HEK293T (cell line): ENCODE measurements at regions not wholly inside any gene's neighbourhood (a gene's known extent, or its start where the extent isn't known, plus 50 kb on each side); places are given as distances from the start of the nearest gene placed in this dataset.

Experiments used
- CTCF ChIA-PET: fragments of 350-600 bp; formaldehyde crosslinking; extraction: SDS; loops from one replicate; lab custom pipeline; 2021; ENCODE audit warnings: antibody characterized with exemption, inconsistent platforms; lab: Yijun Ruan, JAX
- POLR2A ChIA-PET: fragments of 350-600 bp; formaldehyde crosslinking; extraction: SDS; loops from one replicate; lab custom pipeline; 2020; ENCODE audit warnings: antibody characterized with exemption, inconsistent platforms; lab: Yijun Ruan, JAX
- DNase-seq: peaks from one replicate; pipeline ENCODE4 v3.0.0; 2012; ENCODE audit warnings: mixed read lengths; ENCODE audit errors: extremely low spot score
- ARNT ChIP-seq: fragments of 450-650 bp; IDR thresholded peaks from 2 replicates; pipeline ENCODE4 v1.6.1; 2017; ENCODE audit warnings: mild to moderate bottlenecking
- BHLHE40 ChIP-seq: fragments of 450-650 bp; IDR thresholded peaks from 2 replicates; pipeline ENCODE4 v1.6.1; 2016; ENCODE audit warnings: mild to moderate bottlenecking, moderate library complexity, borderline replicate concordance
- CTBP1 ChIP-seq: fragments of 450-650 bp; IDR thresholded peaks from 2 replicates; pipeline ENCODE4 v1.6.1; 2016; ENCODE audit warnings: borderline replicate concordance
- ELF4 ChIP-seq: fragments of 450-650 bp; IDR thresholded peaks from 2 replicates; pipeline ENCODE4 v1.6.1; 2017; ENCODE audit warnings: antibody characterized with exemption
- FOXA1 ChIP-seq: fragments of 450-650 bp; IDR thresholded peaks from 2 replicates; pipeline ENCODE4 v1.6.1; 2016; ENCODE audit warnings: mild to moderate bottlenecking
- FOXK2 ChIP-seq: fragments of 450-650 bp; IDR thresholded peaks from 2 replicates; pipeline ENCODE4 v1.6.1; 2016; ENCODE audit warnings: mild to moderate bottlenecking
- FOXM1 ChIP-seq: fragments of 450-650 bp; IDR thresholded peaks from 2 replicates; pipeline ENCODE4 v1.6.1; 2017; ENCODE audit warnings: mild to moderate bottlenecking, borderline replicate concordance
- HDGF ChIP-seq: fragments of 450-650 bp; IDR thresholded peaks from 2 replicates; pipeline ENCODE4 v1.6.1; 2017; ENCODE audit warnings: antibody characterized with exemption, borderline replicate concordance
- L3MBTL2 ChIP-seq: fragments of 450-650 bp; conservative IDR thresholded peaks from 2 replicates; pipeline ENCODE4 v1.6.1; 2016; ENCODE audit warnings: mild to moderate bottlenecking
- LEF1 ChIP-seq: fragments of 450-650 bp; IDR thresholded peaks from 2 replicates; pipeline ENCODE4 v1.6.1; 2017; ENCODE audit warnings: mild to moderate bottlenecking, borderline replicate concordance
- NFRKB ChIP-seq: fragments of 450-650 bp; IDR thresholded peaks from 2 replicates; pipeline ENCODE4 v1.6.1; 2016; ENCODE audit warnings: mild to moderate bottlenecking, moderate library complexity
- PKNOX1 ChIP-seq: fragments of 450-650 bp; IDR thresholded peaks from 2 replicates; pipeline ENCODE4 v1.6.1; 2016
- SP1 ChIP-seq: fragments of 450-650 bp; IDR thresholded peaks from 2 replicates; pipeline ENCODE4 v1.6.1; 2017
- SUZ12 ChIP-seq: fragments of 450-650 bp; IDR thresholded peaks from 2 replicates; pipeline ENCODE4 v1.6.1; 2016; ENCODE audit warnings: mild to moderate bottlenecking
- TARDBP ChIP-seq: fragments of 450-650 bp; IDR thresholded peaks from 2 replicates; pipeline ENCODE4 v1.6.1; 2016
- ZNF384 ChIP-seq: fragments of 450-650 bp; IDR thresholded peaks from 2 replicates; pipeline ENCODE4 v1.6.1; 2016

- POLR2A ChIA-PET = no interaction called here
- no peak for DNase-seq
- CTCF ChIA-PET = no interaction called here
- TF ChIP-seq BHLHE40 (no peak), FOXA1 (no peak), FOXM1 (no peak), PKNOX1 (no peak), L3MBTL2 (no peak), SP1 (no peak), SUZ12 (no peak)
Observed at GRCh38 chr12:90237841-90238240, 529.2 kb upstream of the ATP2B1 start.

DNA sequence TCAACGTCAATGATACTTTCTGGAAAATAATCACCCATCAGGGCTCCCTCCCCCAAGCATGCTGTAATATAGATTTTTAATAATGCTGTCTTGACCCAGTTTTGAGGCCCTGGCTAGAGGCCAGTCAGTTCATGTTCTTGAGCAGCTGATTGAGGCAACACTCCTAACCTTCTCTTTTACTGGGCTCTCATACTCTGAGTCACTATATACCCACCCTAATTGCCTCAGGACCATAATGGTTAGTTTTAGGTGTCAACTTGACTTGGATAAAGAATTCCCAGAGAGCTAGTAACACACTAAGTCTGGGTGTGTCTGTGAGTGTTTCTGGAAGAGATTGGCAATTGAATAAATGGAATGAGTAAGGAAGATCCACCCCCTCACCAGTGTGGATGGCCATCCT lies 527.0 kb upstream of the ATP2B1 start:
- TF ChIP-seq FOXK2 (no peak), ELF4 (no peak), PKNOX1 (no peak), LEF1 (no peak), NFRKB (no peak), CTBP1 (no peak), BHLHE40 (no peak), FOXA1 (no peak), ARNT (no peak), L3MBTL2 (no peak), HDGF (no peak), ZNF384 (no peak)
- ChIA-PET CTCF (no interaction called here), POLR2A (no interaction called here)
- no peak for DNase-seq

GRCh38 chr12:90234472-90234871 lies 525.8 kb upstream of the ATP2B1 start:
- no peak for TF ChIP-seq HDGF
- TF ChIP-seq LEF1 = no peak
- TF ChIP-seq ARNT = no peak
- POLR2A ChIA-PET = no interaction called here
- CTCF ChIA-PET = no interaction called here
- no peak for DNase-seq

GRCh38 chr12:90233168-90234100 lies 524.8 kb upstream of the ATP2B1 start:
- ChIA-PET CTCF (no interaction called here), POLR2A (no interaction called here)
- DNase-seq = no peak
- TF ChIP-seq PKNOX1 (no peak), SP1 (no peak), SUZ12 (no peak), TARDBP (no peak), NFRKB (no peak), FOXM1 (no peak), ELF4 (no peak), ARNT (no peak), HDGF (no peak), ZNF384 (no peak), FOXA1 (no peak)

GRCh38 chr12:90229407-90230170 lies 521.0 kb upstream of the ATP2B1 start:
- ChIA-PET CTCF (no interaction called here), POLR2A (no interaction called here)
- TF ChIP-seq ZNF384 = no peak
- TF ChIP-seq ELF4 = no peak
- no peak for TF ChIP-seq CTBP1
- TF ChIP-seq SP1 = no peak
- TF ChIP-seq HDGF = no peak
- no peak for TF ChIP-seq FOXA1
- no peak for TF ChIP-seq FOXK2
- no peak for TF ChIP-seq NFRKB
- no peak for TF ChIP-seq TARDBP
- TF ChIP-seq BHLHE40 = no peak
- no peak for TF ChIP-seq LEF1
- TF ChIP-seq FOXM1 = no peak
- TF ChIP-seq ARNT = no peak
- TF ChIP-seq SUZ12 = no peak
- TF ChIP-seq PKNOX1 = no peak
- TF ChIP-seq L3MBTL2 = no peak
- no peak for DNase-seq

DNA sequence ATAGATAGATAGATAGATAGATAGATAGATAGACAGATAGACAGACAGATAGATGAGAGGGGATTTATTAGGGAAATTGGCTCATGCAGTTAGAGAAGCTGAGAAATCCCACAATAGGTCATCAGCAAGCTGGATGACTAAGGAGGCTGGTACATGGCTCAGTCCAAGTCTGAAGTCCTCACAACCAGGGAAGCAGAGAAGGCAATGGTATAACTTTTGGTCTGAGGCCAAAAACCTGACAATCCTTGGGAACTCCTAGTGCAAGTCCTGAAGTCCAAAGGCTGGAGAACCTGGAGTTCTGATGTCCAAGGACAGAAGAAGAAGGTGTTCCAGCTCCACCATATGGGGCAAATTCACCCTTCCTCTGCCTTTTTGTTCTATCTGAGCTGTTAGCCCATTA lies 517.6 kb upstream of the ATP2B1 start:
- TF ChIP-seq TARDBP = no peak
- TF ChIP-seq PKNOX1 = no peak
- no peak for TF ChIP-seq ARNT
- TF ChIP-seq FOXM1 = no peak
- TF ChIP-seq CTBP1 = no peak
- TF ChIP-seq ZNF384 = no peak
- POLR2A ChIA-PET = no interaction called here
- no peak for DNase-seq
- CTCF ChIA-PET = no interaction called here
